H9 (cell line): ENCODE measurements at regions not wholly inside any gene's neighbourhood (a gene's known extent, or its start where the extent isn't known, plus 50 kb on each side); places are given as distances from the start of the nearest gene placed in this dataset.
A peak's percentile ranks its signal among the peaks of the same experiment; 100 is the strongest.

Experiments used
- DNase-seq: peaks from one replicate; pipeline ENCODE4 v3.0.0-alpha.2; 2017
- H2AFZ ChIP-seq: one replicate; pipeline ENCODE4 v1.6.1; 2013; ENCODE audit warnings: mild to moderate bottlenecking, low read length, control low read depth, moderate library complexity
- H2AK5ac ChIP-seq: 2 replicates; pipeline ENCODE4 v1.6.1; 2013; ENCODE audit warnings: low read length, control low read depth, mixed read lengths; ENCODE audit not compliant: insufficient read length
- H2BK120ac ChIP-seq: one replicate; pipeline ENCODE4 v1.6.1; 2013; ENCODE audit warnings: low read depth, mild to moderate bottlenecking, low read length, control low read depth, inconsistent platforms; ENCODE audit not compliant: poor library complexity, severe bottlenecking
- H2BK12ac ChIP-seq: 2 replicates; pipeline ENCODE4 v1.6.1; 2013; ENCODE audit warnings: low read length, control low read depth, mixed read lengths, low read depth; ENCODE audit not compliant: insufficient read length
- H2BK15ac ChIP-seq: 2 replicates; pipeline ENCODE4 v1.6.1; 2013; ENCODE audit warnings: low read depth, low read length, control low read depth
- H2BK20ac ChIP-seq: one replicate; pipeline ENCODE4 v1.6.1; 2013; ENCODE audit warnings: low read depth, mild to moderate bottlenecking, low read length, control low read depth, inconsistent platforms; ENCODE audit not compliant: poor library complexity, severe bottlenecking
- H2BK5ac ChIP-seq: 2 replicates; pipeline ENCODE4 v1.6.1; 2013; ENCODE audit warnings: low read length, control low read depth, mixed read lengths; ENCODE audit not compliant: insufficient read length
- H3K14ac ChIP-seq: 2 replicates; pipeline ENCODE4 v1.6.1; 2013; ENCODE audit warnings: low read length, control low read depth; ENCODE audit not compliant: insufficient read depth
- H3K18ac ChIP-seq: 2 replicates; pipeline ENCODE4 v1.6.1; 2013; ENCODE audit warnings: low read depth, mild to moderate bottlenecking, mixed read lengths, low read length, control low read depth; ENCODE audit not compliant: insufficient read length
- H3K23ac ChIP-seq: 2 replicates; pipeline ENCODE4 v1.6.1; 2013; ENCODE audit warnings: low read length, control low read depth, mixed read lengths, low read depth; ENCODE audit not compliant: insufficient read length
- H3K23me2 ChIP-seq: 2 replicates; pipeline ENCODE4 v1.6.1; 2013; ENCODE audit warnings: low read depth, mild to moderate bottlenecking, mixed read lengths, low read length, control low read depth; ENCODE audit not compliant: insufficient read length, poor library complexity, severe bottlenecking
- H3K27ac ChIP-seq: 2 replicates; pipeline ENCODE4 v1.5.1; 2013; ENCODE audit warnings: low read length, control low read depth, mixed read lengths, low read depth; ENCODE audit not compliant: insufficient read length
- H3K27me3 ChIP-seq: 2 replicates; pipeline ENCODE4 v1.6.1; 2013; ENCODE audit warnings: low read length, control low read depth, inconsistent platforms; ENCODE audit not compliant: insufficient read depth
- H3K4ac ChIP-seq: 2 replicates; pipeline ENCODE4 v1.6.1; 2013; ENCODE audit warnings: low read depth, mild to moderate bottlenecking, control low read depth, inconsistent platforms, low read length, moderate library complexity
- H3K4me1 ChIP-seq: 2 replicates; pipeline ENCODE4 v1.6.1; 2013; ENCODE audit warnings: low read length, control low read depth, inconsistent platforms; ENCODE audit not compliant: insufficient read depth
- H3K4me2 ChIP-seq: 2 replicates; pipeline ENCODE4 v1.6.1; 2013; ENCODE audit warnings: low read length, control low read depth, mixed read lengths; ENCODE audit not compliant: insufficient read length, insufficient read depth
- H3K56ac ChIP-seq: 2 replicates; pipeline ENCODE4 v1.6.1; 2013; ENCODE audit warnings: low read depth, mild to moderate bottlenecking, mixed read lengths, low read length, control low read depth; ENCODE audit not compliant: insufficient read length
- H3K79me1 ChIP-seq: 2 replicates; pipeline ENCODE4 v1.6.1; 2013; ENCODE audit warnings: low read depth, mild to moderate bottlenecking, moderate library complexity, low read length, control low read depth, inconsistent platforms; ENCODE audit not compliant: insufficient read depth, poor library complexity, severe bottlenecking
- H3K79me2 ChIP-seq: 2 replicates; pipeline ENCODE4 v1.6.1; 2013; ENCODE audit warnings: low read length, control low read depth, inconsistent platforms; ENCODE audit not compliant: insufficient read depth
- H3K9ac ChIP-seq: 2 replicates; pipeline ENCODE4 v1.6.1; 2013; ENCODE audit warnings: low read length, control low read depth, mixed read lengths; ENCODE audit not compliant: insufficient read length; ENCODE audit errors: extremely low read depth
- H3K9me3 ChIP-seq: one replicate; pipeline ENCODE4 v1.6.1; 2013; ENCODE audit warnings: low read depth, low read length, inconsistent platforms; ENCODE audit not compliant: control insufficient read depth
- H3T11ph ChIP-seq: one replicate; pipeline ENCODE4 v1.6.1; 2013; ENCODE audit warnings: mild to moderate bottlenecking, low read length, control low read depth, inconsistent platforms
- H4K20me1 ChIP-seq: one replicate; pipeline ENCODE4 v1.6.1; 2013; ENCODE audit not compliant: control insufficient read depth, insufficient read length, insufficient read depth
- H4K5ac ChIP-seq: 2 replicates; pipeline ENCODE4 v1.6.1; 2013; ENCODE audit warnings: low read depth, mild to moderate bottlenecking, mixed read lengths, low read length, control low read depth; ENCODE audit not compliant: insufficient read length
- H4K8ac ChIP-seq: replicated peaks from 2 replicates; pipeline ENCODE4 v1.6.1; 2013; ENCODE audit warnings: low read length, control low read depth, mixed read lengths, low read depth; ENCODE audit not compliant: insufficient read length
- H4K91ac ChIP-seq: 2 replicates; pipeline ENCODE4 v1.6.1; 2013; ENCODE audit warnings: low read depth, mild to moderate bottlenecking, moderate library complexity, mixed read lengths, low read length, control low read depth; ENCODE audit not compliant: insufficient read length
- H3K27ac Mint-ChIP-seq, 3 experiments: 2 replicates in 2 of 3; 3 replicates in 1 of 3; pipeline ENCODE4 v1.8.0; 2020 to 2021; ENCODE audit warnings: mixed read lengths in 3 of 3, mild to moderate bottlenecking in 1 of 3, moderate library complexity in 1 of 3
- H3K27me3 Mint-ChIP-seq: 2 replicates; pipeline ENCODE4 v1.8.0; 2021; ENCODE audit warnings: low read depth, mild to moderate bottlenecking, moderate library complexity, mixed read lengths
- H3K36me3 Mint-ChIP-seq, 3 experiments: 2 replicates in 2 of 3; 3 replicates in 1 of 3; pipeline ENCODE4 v1.8.0; 2020 to 2021; ENCODE audit warnings: low read depth in 3 of 3, mixed read lengths in 3 of 3; ENCODE audit not compliant: insufficient read depth in 1 of 3
- H3K4me1 Mint-ChIP-seq, 2 experiments: 2 replicates each; pipeline ENCODE4 v1.8.0; 2020; ENCODE audit warnings: mixed read lengths in 2 of 2
- H3K4me3 Mint-ChIP-seq, 2 experiments: 2 replicates in 1 of 2; 3 replicates in 1 of 2; pipeline ENCODE4 v1.8.0; 2020 to 2021; ENCODE audit warnings: mild to moderate bottlenecking in 2 of 2, mixed read lengths in 2 of 2, moderate library complexity in 1 of 2
- H3K9me3 Mint-ChIP-seq, 2 experiments: 2 replicates in 1 of 2; 3 replicates in 1 of 2; pipeline ENCODE4 v1.8.0; 2020; ENCODE audit warnings: mild to moderate bottlenecking in 2 of 2, mixed read lengths in 2 of 2, moderate library complexity in 1 of 2
- CTCF ChIP-seq: fragments of 200-600 bp; sonication (generic); conservative IDR thresholded peaks from 3 replicates; pipeline ENCODE4 v1.8.0; 2021; ENCODE audit warnings: antibody characterized with exemption, mild to moderate bottlenecking
- WGBS: extraction: QIAGEN DNeasy Blood & Tissue Kit; methylation state at CpG from one replicate; pipeline ENCODE4 v1.1.7; 2013; ENCODE audit warnings: missing lambda C conversion rate, low lambda C conversion rate, mixed read lengths; ENCODE audit not compliant: insufficient read length; ENCODE audit errors: extremely low coverage; 5-methylcytosine and 5-hydroxymethylcytosine counted together

GRCh38 chr22:48539261-48539660 is 1288.4 kb downstream of the BRD1 start:
- H3T11ph ChIP-seq = no peak overlapping the region
- DNase-seq = no peak
- no peak overlapping the region for H4K8ac ChIP-seq
- H2AFZ ChIP-seq = no peak overlapping the region
- no peak overlapping the region for H3K27ac ChIP-seq
- H3K4me2 ChIP-seq = no peak overlapping the region
- no peak overlapping the region for H2BK5ac ChIP-seq
- no peaks in the 10 kb centered on the region for H4K20me1 ChIP-seq
- H3K23me2 ChIP-seq = no peaks in the 10 kb centered on the region
- H4K5ac ChIP-seq = no peak overlapping the region
- peak overlapping the region in 1 of 3 experiments; percentile 67; a peak in 3 of 7 replicates for H3K27ac Mint-ChIP-seq
- H2AK5ac ChIP-seq = no peak overlapping the region
- no peak overlapping the region for H3K23ac ChIP-seq
- no peak overlapping the region for H3K9ac ChIP-seq
- H3K79me2 ChIP-seq = no peaks in the 10 kb centered on the region
- no peaks in the 10 kb centered on the region; a peak in 1 of 5 replicates for H3K9me3 Mint-ChIP-seq
- WGBS = no CpG with 5 or more reads among the region's 12 CpGs
- no peak overlapping the region for H2BK15ac ChIP-seq
- H3K79me1 ChIP-seq = no peaks in the 10 kb centered on the region
- no peak overlapping the region for H3K56ac ChIP-seq
- no peaks in the 10 kb centered on the region for H3K27me3 ChIP-seq
- H2BK120ac ChIP-seq = no peak overlapping the region
- H3K18ac ChIP-seq = no peak overlapping the region
- H3K36me3 Mint-ChIP-seq = peaks cover 0 to 1% (median 0%) of the 10 kb centered on the region in 3 experiments; a peak in 2 of 7 replicates
- no peaks in the 10 kb centered on the region for H3K9me3 ChIP-seq
- H3K4me1 ChIP-seq = no peaks in the 10 kb centered on the region
- H3K14ac ChIP-seq = no peak overlapping the region
- no peaks in the 10 kb centered on the region for H3K27me3 Mint-ChIP-seq
- no peak for TF ChIP-seq CTCF
- H2BK20ac ChIP-seq = no peak overlapping the region
- H4K91ac ChIP-seq = no peak overlapping the region
- H3K4me3 Mint-ChIP-seq = no peak overlapping the region
- H3K4ac ChIP-seq = no peak overlapping the region
- H2BK12ac ChIP-seq = no peak overlapping the region
- peaks cover 0 to 2% of the 10 kb centered on the region in 2 experiments; a peak in 2 of 4 replicates for H3K4me1 Mint-ChIP-seq
